Transverse colon (tissue), 3 donors: ENCODE measurements at regions not wholly inside any gene's neighbourhood (a gene's known extent, or its start where the extent isn't known, plus 50 kb on each side); places are given as distances from the start of the nearest gene placed in this dataset.

Experiments
- CTCF ChIP-seq, 5 experiments: fragments of 200-600 bp in 3 of 5; fragments of 450-650 bp in 2 of 5; sonication (generic) in 3 of 5; IDR thresholded peaks; 1 replicate in 2 of 5; 2 replicates in 3 of 5; pipeline ENCODE4 v1.5.1; 2016 to 2017; ENCODE audit warnings: antibody characterized with exemption in 5 of 5, inconsistent platforms in 3 of 5, mild to moderate bottlenecking in 2 of 5, moderate library complexity in 1 of 5
- EP300 ChIP-seq: sonication (generic); formaldehyde crosslinking; IDR thresholded peaks from one replicate; pipeline ENCODE4 v1.6.1; 2017; ENCODE audit warnings: antibody characterized with exemption, low read depth

DNA sequence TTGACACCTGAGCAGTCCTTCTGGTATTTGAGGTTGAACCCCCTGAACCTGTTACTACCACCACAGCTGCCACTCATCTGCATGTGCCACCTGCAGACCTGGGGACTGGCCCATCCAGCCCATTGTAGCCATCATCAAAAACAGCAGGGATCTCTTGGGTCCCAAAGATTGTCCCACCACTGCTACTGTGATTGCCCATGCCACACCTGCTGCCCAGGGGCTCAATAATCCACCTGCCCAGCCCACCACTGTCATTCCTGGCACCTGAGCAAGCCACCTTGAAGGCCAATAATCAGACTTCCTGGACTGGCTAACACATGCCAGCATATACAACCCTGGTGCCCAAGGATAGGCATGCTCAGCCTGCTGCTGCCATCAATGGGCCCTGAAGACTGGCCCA lies 327.6 kb downstream of the CYRIA start:
- TF ChIP-seq CTCF (IDR thresholded peaks at IDR 0.05) = no peak
- no peak for TF ChIP-seq EP300
